ENCODE measurements at regions not wholly inside any gene's neighbourhood (a gene's known extent, or its start where the extent isn't known, plus 50 kb on each side); places are given as distances from the start of the nearest gene placed in this dataset.

DNA sequence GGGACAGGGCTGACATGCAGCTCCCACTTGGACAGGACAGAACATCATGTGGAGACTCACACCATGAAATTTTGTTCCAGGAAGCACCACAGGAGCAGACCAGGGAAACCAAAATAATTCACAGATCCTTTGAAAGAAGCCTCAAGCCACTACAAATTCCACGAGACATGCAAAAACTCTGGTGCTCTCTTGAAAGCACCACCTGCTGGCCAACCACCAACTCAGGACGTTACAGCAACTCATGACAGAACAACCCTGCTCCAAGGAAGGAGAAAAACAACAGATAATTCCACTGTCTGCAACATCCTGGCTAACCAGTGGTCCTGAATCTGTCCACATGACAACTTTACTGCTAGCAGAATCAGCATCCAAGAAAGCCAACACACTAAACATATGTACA, 516.0 kb downstream of the SPATA31D1 start:
- Histone ChIP-seq H4K8ac (replicated peaks; ENCODE audit: insufficient read length, low read depth, low read length) (no peak overlapping the region), H3T11ph (ENCODE audit: low read length) (no peak overlapping the region), H3K9ac (ENCODE audit: extremely low read depth, insufficient read length, low read length) (no peak overlapping the region), H3K4ac (ENCODE audit: low read depth, low read length) (no peak overlapping the region), H3K23me2 (ENCODE audit: insufficient read length, low read depth, low read length, poor library complexity, severe bottlenecking) (no peaks in the 10 kb centered on the region), H3K18ac (ENCODE audit: insufficient read length, low read depth, low read length) (no peak overlapping the region), H2BK15ac (ENCODE audit: low read depth, low read length) (no peak overlapping the region), H4K91ac (ENCODE audit: insufficient read length, low read depth, low read length) (no peak overlapping the region), H3K9me3 (ENCODE audit: control insufficient read depth, low read depth, low read length) (no peaks in the 10 kb centered on the region), H4K20me1 (ENCODE audit: control insufficient read depth, insufficient read depth, insufficient read length) (no peaks in the 10 kb centered on the region), H3K79me2 (ENCODE audit: insufficient read depth, low read length) (no peaks in the 10 kb centered on the region), H2BK12ac (ENCODE audit: insufficient read length, low read depth, low read length) (no peak overlapping the region), H3K4me1 (ENCODE audit: insufficient read depth, low read length) (no peaks in the 10 kb centered on the region), H2AFZ (ENCODE audit: low read length) (no peak overlapping the region), H3K27ac (ENCODE audit: insufficient read length, low read depth, low read length) (no peak overlapping the region), H3K23ac (ENCODE audit: insufficient read length, low read depth, low read length) (no peak overlapping the region), H2AK5ac (ENCODE audit: insufficient read length, low read length) (no peak overlapping the region), H3K27me3 (ENCODE audit: insufficient read depth, low read length) (no peaks in the 10 kb centered on the region), H2BK20ac (ENCODE audit: low read depth, low read length, poor library complexity, severe bottlenecking) (no peak overlapping the region), H2BK120ac (ENCODE audit: low read depth, low read length, poor library complexity, severe bottlenecking) (no peak overlapping the region), H3K79me1 (ENCODE audit: insufficient read depth, low read depth, low read length, poor library complexity, severe bottlenecking) (no peaks in the 10 kb centered on the region), H3K4me2 (ENCODE audit: insufficient read depth, insufficient read length, low read length) (no peak overlapping the region), H3K56ac (ENCODE audit: insufficient read length, low read depth, low read length) (no peak overlapping the region), H2BK5ac (ENCODE audit: insufficient read length, low read length) (no peak overlapping the region), H3K14ac (ENCODE audit: insufficient read depth, low read length) (no peak overlapping the region), H4K5ac (ENCODE audit: insufficient read length, low read depth, low read length) (no peak overlapping the region)
- no peak overlapping the region for H3K27ac Mint-ChIP-seq
- TF ChIP-seq CTCF (conservative IDR thresholded peaks at IDR 0.05): peak; percentile 43; the same call in 2 of the 3 replicates
- no peak overlapping the region for H3K4me3 Mint-ChIP-seq
- H3K4me1 Mint-ChIP-seq: no peaks in the 10 kb centered on the region
- peaks cover 12 to 20% of the 10 kb centered on the region in 2 experiments; a peak in 4 of 5 replicates for H3K9me3 Mint-ChIP-seq
- WGBS (ENCODE audit: extremely low coverage, insufficient read length, low lambda C conversion rate): no CpG with 5 or more reads among the region's 2 CpGs
- H3K27me3 Mint-ChIP-seq (ENCODE audit: low read depth): peaks cover 2% of the 10 kb centered on the region; the same call in 1 of the 2 replicates
- peak; percentile 40 for DNase-seq
- H3K36me3 Mint-ChIP-seq (ENCODE audit: insufficient read depth in 1 of 3, low read depth in 3 of 3): peaks cover 0 to 21% (median 6%) of the 10 kb centered on the region in 3 experiments; a peak in 5 of 7 replicates
